Hepatocyte (in vitro differentiated cells): ENCODE measurements at regions not wholly inside any gene's neighbourhood (a gene's known extent, or its start where the extent isn't known, plus 50 kb on each side); places are given as distances from the start of the nearest gene placed in this dataset.
A peak's percentile ranks its signal among the peaks of the same experiment; 100 is the strongest.

ENCODE experiments used
- DNase-seq: peaks from one replicate; pipeline ENCODE4 v3.0.0-alpha.2; 2016; ENCODE audit warnings: low spot score
- H2AFZ ChIP-seq: fragments of 200-600 bp; sonication (generic); 2 replicates; pipeline ENCODE4 v1.6.0; 2016; ENCODE audit warnings: antibody characterized with exemption, mild to moderate bottlenecking
- H3K27ac ChIP-seq: fragments of 200-600 bp; sonication (generic); 2 replicates; pipeline ENCODE4 v1.5.1; 2016; ENCODE audit warnings: mild to moderate bottlenecking
- H3K27me3 ChIP-seq: fragments of 200-600 bp; sonication (generic); 2 replicates; pipeline ENCODE4 v1.6.1; 2016
- H3K36me3 ChIP-seq: fragments of 200-600 bp; sonication (generic); replicated peaks from 2 replicates; pipeline ENCODE4 v1.5.1; 2016; ENCODE audit warnings: low read depth; ENCODE audit not compliant: insufficient read depth
- H3K4me1 ChIP-seq: fragments of 200-600 bp; sonication (generic); 2 replicates; pipeline ENCODE4 v1.5.1; 2016; ENCODE audit warnings: mild to moderate bottlenecking, moderate library complexity; ENCODE audit not compliant: insufficient read depth
- H3K4me2 ChIP-seq: fragments of 200-600 bp; sonication (generic); 2 replicates; pipeline ENCODE4 v1.6.0; 2016
- H3K4me3 ChIP-seq: fragments of 200-600 bp; sonication (generic); 2 replicates; pipeline ENCODE4 v1.5.1; 2016; ENCODE audit warnings: mild to moderate bottlenecking
- H3K79me2 ChIP-seq: fragments of 200-600 bp; sonication (generic); 2 replicates; pipeline ENCODE4 v1.6.0; 2017; ENCODE audit warnings: mild to moderate bottlenecking
- H3K9me2 ChIP-seq: fragments of 200-600 bp; sonication (generic); replicated peaks from 2 replicates; pipeline ENCODE4 v1.6.0; 2017; ENCODE audit warnings: mild to moderate bottlenecking; ENCODE audit not compliant: insufficient read depth
- H3K9me3 ChIP-seq: fragments of 200-600 bp; sonication (generic); 2 replicates; pipeline ENCODE4 v1.5.1; 2016; ENCODE audit warnings: low read depth, mild to moderate bottlenecking
- H4K20me1 ChIP-seq: fragments of 200-600 bp; sonication (generic); 2 replicates; pipeline ENCODE4 v1.6.0; 2016; ENCODE audit warnings: mild to moderate bottlenecking; ENCODE audit not compliant: insufficient read depth, poor library complexity, severe bottlenecking
- EZH2 ChIP-seq: fragments of 200-600 bp; sonication (generic); IDR thresholded peaks from 2 replicates; pipeline ENCODE4 v1.6.1; 2016; ENCODE audit warnings: antibody characterized with exemption, mild to moderate bottlenecking, borderline replicate concordance
- EZH2phosphoT487 ChIP-seq: fragments of 200-600 bp; sonication (generic); IDR thresholded peaks from one replicate; pipeline ENCODE4 v1.6.1; 2018; ENCODE audit warnings: antibody characterized with exemption, mild to moderate bottlenecking, low read depth, moderate library complexity; ENCODE audit not compliant: unreplicated experiment, severe bottlenecking
- whole genome bisulfite sequencing: methylation state at CpG from one replicate; pipeline ENCODE4 v1.1.6; 2016; ENCODE audit warnings: low lambda C conversion rate; ENCODE audit errors: missing lambda C conversion rate; 5-methylcytosine and 5-hydroxymethylcytosine counted together
- TF ChIP-seq, protein P1 (sequence below): fragments of 200-600 bp; sonication (generic); IDR thresholded peaks from 2 replicates; pipeline ENCODE4 v1.5.1; 2016; ENCODE audit warnings: antibody characterized with exemption, mild to moderate bottlenecking; ENCODE audit not compliant: poor library complexity

DNA sequence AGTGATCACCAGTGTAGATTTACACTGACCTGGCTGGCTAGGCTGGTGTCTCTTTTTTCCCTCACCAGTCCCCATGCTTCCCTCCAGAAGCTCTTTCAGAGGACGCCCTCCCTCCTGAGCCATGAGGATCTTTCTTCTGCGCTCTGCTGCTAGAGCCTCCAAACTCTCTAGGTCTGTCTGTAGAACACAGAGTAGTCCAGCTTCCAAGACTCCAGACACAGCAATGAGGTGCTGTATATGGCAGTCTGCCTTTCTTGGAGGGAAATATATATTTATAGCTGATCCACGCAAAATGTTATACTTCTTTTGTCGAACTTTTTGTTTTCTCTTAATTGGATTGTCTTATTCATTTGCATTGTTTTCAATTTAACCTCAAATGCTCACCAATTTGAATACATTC lies 1121.8 kb downstream of the ROBO2 start:
- TF ChIP-seq EZH2phosphoT487, result no peak
- TF ChIP-seq, protein P1, sequence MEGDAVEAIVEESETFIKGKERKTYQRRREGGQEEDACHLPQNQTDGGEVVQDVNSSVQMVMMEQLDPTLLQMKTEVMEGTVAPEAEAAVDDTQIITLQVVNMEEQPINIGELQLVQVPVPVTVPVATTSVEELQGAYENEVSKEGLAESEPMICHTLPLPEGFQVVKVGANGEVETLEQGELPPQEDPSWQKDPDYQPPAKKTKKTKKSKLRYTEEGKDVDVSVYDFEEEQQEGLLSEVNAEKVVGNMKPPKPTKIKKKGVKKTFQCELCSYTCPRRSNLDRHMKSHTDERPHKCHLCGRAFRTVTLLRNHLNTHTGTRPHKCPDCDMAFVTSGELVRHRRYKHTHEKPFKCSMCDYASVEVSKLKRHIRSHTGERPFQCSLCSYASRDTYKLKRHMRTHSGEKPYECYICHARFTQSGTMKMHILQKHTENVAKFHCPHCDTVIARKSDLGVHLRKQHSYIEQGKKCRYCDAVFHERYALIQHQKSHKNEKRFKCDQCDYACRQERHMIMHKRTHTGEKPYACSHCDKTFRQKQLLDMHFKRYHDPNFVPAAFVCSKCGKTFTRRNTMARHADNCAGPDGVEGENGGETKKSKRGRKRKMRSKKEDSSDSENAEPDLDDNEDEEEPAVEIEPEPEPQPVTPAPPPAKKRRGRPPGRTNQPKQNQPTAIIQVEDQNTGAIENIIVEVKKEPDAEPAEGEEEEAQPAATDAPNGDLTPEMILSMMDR, result no peak
- TF ChIP-seq EZH2, result no peak
- H3K79me2 ChIP-seq, result no peaks in the 10 kb centered on the region
- H2AFZ ChIP-seq, result no peak overlapping the region
- no peaks in the 10 kb centered on the region for H3K9me2 ChIP-seq
- 93% methylated on average over 4 of the region's 4 CpGs for WGBS
- H4K20me1 ChIP-seq, result no peaks in the 10 kb centered on the region
- H3K4me1 ChIP-seq, result no peaks in the 10 kb centered on the region
- DNase-seq, result no peak
- no peaks in the 10 kb centered on the region for H3K9me3 ChIP-seq
- no peak overlapping the region for H3K4me2 ChIP-seq
- H3K36me3 ChIP-seq, result no peaks in the 10 kb centered on the region
- H3K4me3 ChIP-seq, result no peak overlapping the region
- H3K27ac ChIP-seq, result no peak overlapping the region
- H3K27me3 ChIP-seq, result no peaks in the 10 kb centered on the region

DNA sequence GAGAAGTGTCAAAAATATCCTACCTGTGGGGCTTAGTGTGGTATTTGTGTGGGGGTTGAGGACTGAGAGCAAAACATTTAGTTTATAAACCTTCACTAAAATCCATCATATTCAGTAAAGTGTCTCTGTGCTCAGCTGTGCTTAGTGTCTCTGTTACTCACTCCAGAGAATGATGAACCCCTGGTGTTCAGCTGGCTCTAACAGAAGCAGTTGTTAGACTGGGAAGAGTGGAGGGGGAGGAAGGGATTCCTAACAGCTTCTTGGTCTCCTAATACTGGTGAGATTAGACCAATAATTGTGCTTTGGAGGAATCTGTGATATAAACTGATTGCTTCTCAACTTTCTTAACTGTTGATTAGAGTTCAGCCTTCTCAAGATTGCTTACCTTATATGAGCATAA lies 1123.5 kb downstream of the ROBO2 start:
- DNase-seq, result no peak
- no peak overlapping the region for H2AFZ ChIP-seq
- no peaks in the 10 kb centered on the region for H4K20me1 ChIP-seq
- H3K27me3 ChIP-seq, result no peaks in the 10 kb centered on the region
- H3K4me2 ChIP-seq, result no peak overlapping the region
- no peak overlapping the region for H3K4me3 ChIP-seq
- no peaks in the 10 kb centered on the region for H3K4me1 ChIP-seq
- H3K9me2 ChIP-seq, result no peaks in the 10 kb centered on the region
- no peak overlapping the region for H3K27ac ChIP-seq
- no peaks in the 10 kb centered on the region for H3K9me3 ChIP-seq
- TF ChIP-seq EZH2phosphoT487, result no peak
- TF ChIP-seq, protein P1, result no peak
- TF ChIP-seq EZH2, result no peak
- H3K79me2 ChIP-seq, result no peaks in the 10 kb centered on the region
- H3K36me3 ChIP-seq, result no peaks in the 10 kb centered on the region

DNA sequence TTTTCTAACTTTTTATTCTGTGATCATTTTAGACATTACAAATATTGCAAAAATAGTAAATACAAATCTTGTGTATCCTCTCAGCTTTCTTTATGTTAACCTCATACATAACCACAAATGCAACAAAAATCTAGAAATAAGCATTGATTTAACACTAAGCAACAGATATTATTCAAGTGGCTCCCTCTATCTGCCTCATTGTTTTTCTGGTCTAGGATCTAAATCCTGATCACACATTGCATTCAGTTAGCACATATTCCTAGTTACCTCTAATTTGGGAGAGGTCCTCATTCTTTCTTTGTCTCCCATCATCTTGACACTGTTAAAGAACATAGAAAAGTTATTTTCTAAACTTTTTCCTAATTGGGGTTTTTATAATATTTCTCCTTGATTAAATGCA lies 1126.0 kb downstream of the ROBO2 start:
- no peak overlapping the region for H3K27ac ChIP-seq
- H2AFZ ChIP-seq, result no peak overlapping the region
- H4K20me1 ChIP-seq, result no peaks in the 10 kb centered on the region
- TF ChIP-seq EZH2, result no peak
- TF ChIP-seq, protein P1, result peak; percentile 39
- H3K4me3 ChIP-seq, result no peak overlapping the region
- H3K36me3 ChIP-seq, result no peaks in the 10 kb centered on the region
- no peaks in the 10 kb centered on the region for H3K9me2 ChIP-seq
- no peak overlapping the region for H3K4me2 ChIP-seq
- no peaks in the 10 kb centered on the region for H3K9me3 ChIP-seq
- H3K4me1 ChIP-seq, result no peaks in the 10 kb centered on the region
- no peaks in the 10 kb centered on the region for H3K27me3 ChIP-seq
- no peaks in the 10 kb centered on the region for H3K79me2 ChIP-seq
- DNase-seq, result no peak

DNA sequence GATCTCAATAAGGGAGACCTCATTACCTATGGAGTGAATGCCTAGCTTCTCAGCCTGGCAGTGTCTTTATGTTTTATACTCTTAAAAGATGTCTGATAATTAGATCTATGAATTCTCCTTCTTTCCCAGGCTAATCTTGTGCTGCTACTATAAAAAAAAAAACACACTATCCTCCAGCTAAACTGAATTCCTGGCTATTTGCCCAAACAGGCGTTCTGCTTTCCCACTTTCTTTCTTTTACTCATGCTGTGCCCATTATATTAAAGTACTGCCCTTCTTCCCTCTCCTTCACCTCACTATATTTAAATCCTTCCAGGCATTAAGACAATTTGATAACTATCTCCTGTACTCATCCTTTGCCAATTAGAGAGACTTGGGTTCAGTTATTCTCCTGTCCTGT lies 1134.9 kb downstream of the ROBO2 start:
- Histone ChIP-seq H3K9me3 (no peaks in the 10 kb centered on the region), H3K4me1 (no peaks in the 10 kb centered on the region), H3K27ac (no peak overlapping the region), H3K4me3 (no peak overlapping the region), H3K79me2 (no peaks in the 10 kb centered on the region), H3K4me2 (no peak overlapping the region), H2AFZ (no peak overlapping the region), H3K36me3 (no peaks in the 10 kb centered on the region), H3K27me3 (no peaks in the 10 kb centered on the region), H4K20me1 (no peaks in the 10 kb centered on the region), H3K9me2 (no peaks in the 10 kb centered on the region)
- TF ChIP-seq EZH2phosphoT487, result no peak
- TF ChIP-seq, protein P1, result no peak
- TF ChIP-seq EZH2, result no peak
- no peak for DNase-seq
- WGBS, result 69% methylated on average over 1 of the region's 1 CpG
